ENCODE measurements at regions not wholly inside any gene's neighbourhood (a gene's known extent, or its start where the extent isn't known, plus 50 kb on each side); places are given as distances from the start of the nearest gene placed in this dataset.

GRCh38 chr5:84685121-84685894 lies 300.6 kb upstream of the EDIL3 start:
- DNase-seq (ENCODE audit: low spot score) = no peak

- DNase-seq (ENCODE audit: low spot score) = no peak
These were observed 298.9 kb upstream of the EDIL3 start for GRCh38 chr5:84683594-84683993.

- DNase-seq (ENCODE audit: low spot score) = no peak
These were observed 297.9 kb upstream of the EDIL3 start for GRCh38 chr5:84682531-84682930.

GRCh38 chr5:84680908-84681307 lies 296.2 kb upstream of the EDIL3 start:
- DNase-seq (ENCODE audit: low spot score) = no peak

- DNase-seq (ENCODE audit: low spot score) = no peak
These were observed 289.1 kb upstream of the EDIL3 start for GRCh38 chr5:84673785-84674184.

GRCh38 chr5:84667576-84667975 lies 282.9 kb upstream of the EDIL3 start:
- no peak for DNase-seq (ENCODE audit: low spot score)

DNA sequence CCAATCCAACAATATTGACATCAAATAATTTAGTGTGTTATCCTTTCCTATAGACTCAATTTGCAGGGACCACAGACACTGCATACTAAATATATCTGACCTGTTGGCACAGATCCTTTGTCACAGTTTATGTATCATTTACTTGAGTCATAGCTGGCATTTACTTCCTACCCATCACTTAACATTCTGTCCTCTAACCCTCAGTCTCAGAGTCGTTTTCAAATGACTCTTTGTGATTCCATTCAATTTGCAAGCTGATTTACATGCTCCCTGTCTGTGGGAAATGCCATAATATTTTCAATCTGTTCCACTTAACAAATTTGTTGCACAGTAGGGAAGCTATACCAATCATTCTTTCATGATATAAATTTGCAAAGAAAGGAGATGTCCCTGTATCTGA lies 265.7 kb upstream of the EDIL3 start:
- no peak for DNase-seq (ENCODE audit: low spot score)

GRCh38 chr5:84647581-84647980 lies 262.9 kb upstream of the EDIL3 start:
- DNase-seq (ENCODE audit: low spot score) = no peak

DNA sequence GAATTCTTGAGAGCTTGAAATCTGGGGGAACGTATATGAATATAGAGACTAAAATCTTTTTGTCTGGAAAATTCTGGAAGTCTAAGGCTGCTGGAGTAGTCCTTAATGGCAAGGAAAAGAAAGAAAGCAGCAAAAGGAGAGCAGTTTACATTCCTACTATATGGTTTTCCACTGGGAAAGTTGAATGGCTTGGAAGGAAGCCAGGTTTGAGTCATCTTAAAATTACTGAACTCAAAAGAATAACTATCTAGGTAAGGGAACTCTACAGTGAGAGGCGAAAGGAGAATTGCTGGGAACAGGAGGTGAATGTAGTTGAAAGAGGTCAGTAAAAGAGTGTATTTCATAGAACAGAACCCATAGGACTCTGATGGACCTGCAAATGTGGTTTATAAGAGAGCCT lies 258.1 kb upstream of the EDIL3 start:
- no peak for DNase-seq (ENCODE audit: low spot score)

- no peak for DNase-seq (ENCODE audit: low spot score)
These were observed 257.6 kb upstream of the EDIL3 start for GRCh38 chr5:84642324-84642723.

- DNase-seq (ENCODE audit: low spot score) = no peak
These were observed 253.1 kb upstream of the EDIL3 start for GRCh38 chr5:84637662-84638375.

GRCh38 chr5:84635235-84636055 lies 250.8 kb upstream of the EDIL3 start:
- no peak for DNase-seq (ENCODE audit: low spot score)

- no peak for DNase-seq (ENCODE audit: low spot score)
These were observed 249.6 kb upstream of the EDIL3 start for GRCh38 chr5:84634256-84634655.

DNA sequence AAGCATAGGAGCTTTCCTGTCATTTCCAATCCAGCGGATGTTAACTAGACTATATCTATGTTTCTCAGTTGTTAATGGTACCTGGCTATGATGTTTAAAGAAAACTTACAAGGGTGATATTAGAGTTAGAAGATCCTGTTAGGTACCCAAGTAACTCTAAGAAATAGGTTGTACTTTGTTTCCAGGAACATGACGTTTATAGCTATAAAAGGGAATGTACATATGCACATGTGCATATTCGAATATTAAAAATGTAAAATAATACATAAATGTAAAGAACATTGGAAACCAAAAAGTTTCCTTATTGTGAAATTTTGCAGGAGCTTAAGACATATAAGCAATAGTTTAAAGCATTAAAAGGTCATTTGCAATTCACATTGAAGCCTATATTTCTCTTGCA lies 247.7 kb upstream of the EDIL3 start:
- DNase-seq (ENCODE audit: low spot score) = no peak

DNA sequence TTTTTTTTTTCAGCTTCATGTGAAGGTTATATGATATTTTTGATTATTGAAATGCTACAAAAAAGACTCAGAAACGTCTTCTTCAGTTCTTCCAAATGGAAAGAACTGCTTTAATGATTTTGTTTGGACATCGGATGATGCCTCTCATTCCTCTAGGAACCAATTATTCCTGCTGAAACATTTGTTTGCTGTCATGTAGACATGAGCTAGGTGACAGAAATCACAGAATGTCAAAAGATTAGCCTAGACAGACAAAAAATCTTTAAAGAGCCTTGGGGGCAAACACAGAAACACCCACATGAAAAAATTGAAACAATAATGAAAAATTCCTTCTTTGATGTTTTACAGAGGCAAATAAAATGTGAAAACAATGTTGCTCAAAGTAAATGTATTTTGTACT lies 244.2 kb upstream of the EDIL3 start:
- no peak for DNase-seq (ENCODE audit: low spot score)

DNA sequence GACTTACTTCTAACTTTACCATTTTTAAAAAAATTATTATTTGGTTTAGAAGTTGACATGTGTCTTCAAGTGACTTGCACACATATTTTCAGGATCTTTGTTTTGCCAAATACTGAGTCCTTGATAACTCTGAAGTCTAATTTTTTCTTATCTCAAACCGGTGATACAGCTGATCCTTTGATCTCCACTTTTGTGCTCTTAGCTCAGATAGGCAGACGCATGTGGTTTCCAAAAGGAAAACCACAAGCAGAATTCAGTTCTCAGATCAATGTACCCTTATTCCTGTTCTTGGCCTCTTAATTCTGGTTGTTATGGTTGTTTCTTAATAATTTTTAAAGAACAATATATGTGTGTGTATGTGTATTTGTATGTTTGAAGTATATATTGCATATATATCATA lies 238.3 kb upstream of the EDIL3 start:
- no peak for DNase-seq (ENCODE audit: low spot score)

- DNase-seq (ENCODE audit: low spot score) = no peak
These were observed 237.8 kb upstream of the EDIL3 start for GRCh38 chr5:84622461-84622860.

GRCh38 chr5:84618262-84618661 lies 233.6 kb upstream of the EDIL3 start:
- DNase-seq (ENCODE audit: low spot score) = no peak

DNA sequence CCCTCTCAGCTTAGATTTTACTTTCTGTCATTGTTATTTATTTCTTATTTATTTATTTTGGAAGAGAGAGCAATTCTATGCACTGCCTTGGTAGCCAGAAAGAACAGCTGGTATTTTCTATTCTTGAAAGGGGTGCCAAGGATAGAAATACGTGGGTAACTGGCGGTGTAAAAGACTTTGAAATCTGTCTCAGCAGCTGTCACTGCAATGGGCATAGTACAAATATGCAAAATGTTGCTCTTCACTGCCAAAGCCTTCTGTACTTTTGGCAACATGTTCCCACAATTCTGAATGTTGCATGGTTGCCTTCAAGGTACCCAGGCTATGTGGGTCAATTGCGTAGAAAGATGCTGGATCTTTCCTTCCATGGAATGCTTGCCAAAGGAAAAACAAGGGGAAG lies 230.2 kb upstream of the EDIL3 start:
- no peak for DNase-seq (ENCODE audit: low spot score)

DNA sequence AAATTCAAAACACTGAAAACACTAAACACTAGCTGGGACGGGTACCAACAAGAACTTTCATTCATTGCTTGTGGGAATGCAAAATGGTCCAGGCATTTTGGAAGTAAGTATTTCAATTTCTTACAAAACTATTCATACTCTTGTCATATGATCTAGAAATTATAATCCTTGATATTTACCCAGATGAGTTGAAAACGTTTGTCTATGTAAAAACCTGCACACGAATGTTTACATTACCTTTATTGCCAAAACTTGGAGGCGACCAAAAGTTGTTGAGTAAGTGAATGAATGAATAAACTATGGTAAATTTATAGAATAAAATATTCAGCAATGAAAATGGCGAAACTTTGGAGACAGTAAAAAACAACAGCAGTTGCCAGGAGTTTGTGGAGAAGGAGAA lies 222.1 kb upstream of the EDIL3 start:
- DNase-seq (ENCODE audit: low spot score) = no peak

- DNase-seq (ENCODE audit: low spot score) = no peak
These were observed 220.6 kb upstream of the EDIL3 start for GRCh38 chr5:84605241-84605640.

DNA sequence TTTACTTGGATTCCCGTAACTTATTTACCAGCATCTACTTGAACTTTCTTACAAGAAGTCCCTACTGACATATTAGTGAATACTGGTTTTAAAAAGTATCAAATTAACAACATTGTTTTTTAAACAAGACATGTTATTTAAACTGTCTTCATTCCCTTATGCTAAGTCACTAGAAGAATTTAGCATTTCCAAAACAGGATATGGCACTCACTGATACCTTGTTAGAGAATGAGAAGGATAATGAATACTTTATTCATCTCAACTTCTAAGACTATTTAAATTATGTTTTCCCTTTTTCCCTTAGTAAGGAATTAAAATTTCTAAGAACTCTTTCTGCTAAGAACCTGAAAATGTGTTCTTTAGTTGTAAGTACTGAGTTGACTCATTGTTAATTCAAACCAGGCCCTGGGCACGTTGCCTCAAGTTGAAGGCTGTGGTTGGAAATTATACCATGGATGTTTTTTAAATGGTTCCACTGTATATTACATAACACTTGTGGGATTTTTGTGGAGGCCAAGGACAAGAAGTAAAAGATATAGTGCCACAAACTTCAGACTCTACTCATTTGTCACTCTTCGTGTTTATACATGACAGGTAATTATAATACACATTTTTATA lies 219.0 kb upstream of the EDIL3 start:
- DNase-seq (ENCODE audit: low spot score) = no peak
